Astrocyte of the hippocampus (primary cell): ENCODE measurements at regions not wholly inside any gene's neighbourhood (a gene's known extent, or its start where the extent isn't known, plus 50 kb on each side); places are given as distances from the start of the nearest gene placed in this dataset.
"Not testable (repeated sequence)": the region's sequence is repeated elsewhere in the genome, so short reads cannot be mapped to it uniquely, and the experiment has no call there.

Experiments
- DNase-seq: peaks from one replicate; pipeline ENCODE4 v3.0.0; 2011; ENCODE audit warnings: low read depth, low spot score

GRCh38 chr7:130845581-130846085 lies 111.6 kb upstream of the KLF14 start:
- peak; percentile 67 for DNase-seq

- DNase-seq: no peak
These were observed 115.6 kb upstream of the KLF14 start for GRCh38 chr7:130849604-130850003.

- DNase-seq: no peak
These were observed 116.9 kb upstream of the KLF14 start for GRCh38 chr7:130850956-130851355.

GRCh38 chr7:130852867-130853266 lies 118.9 kb upstream of the KLF14 start:
- no peak for DNase-seq

- DNase-seq: peak; percentile 37
These were observed 119.7 kb upstream of the KLF14 start for GRCh38 chr7:130853503-130854279.

- no peak for DNase-seq
These were observed 120.5 kb upstream of the KLF14 start for GRCh38 chr7:130854481-130854880.

- DNase-seq: no peak
These were observed 122.9 kb upstream of the KLF14 start for GRCh38 chr7:130856866-130857265.

GRCh38 chr7:130860832-130861231 lies 126.8 kb upstream of the KLF14 start:
- DNase-seq: not testable (repeated sequence)

GRCh38 chr7:130865408-130866236 lies 131.6 kb upstream of the KLF14 start:
- peak; percentile 64 for DNase-seq

- DNase-seq: no peak
These were observed 133.0 kb upstream of the KLF14 start for GRCh38 chr7:130867039-130867438.

- no peak for DNase-seq
These were observed 133.7 kb upstream of the KLF14 start for GRCh38 chr7:130867581-130868136.

GRCh38 chr7:130868139-130868538 lies 134.1 kb upstream of the KLF14 start:
- DNase-seq: no peak

- no peak for DNase-seq
These were observed 135.9 kb upstream of the KLF14 start for GRCh38 chr7:130869918-130870317.

- DNase-seq: no peak
These were observed 138.3 kb upstream of the KLF14 start for GRCh38 chr7:130872341-130872740.

GRCh38 chr7:130872756-130873448 lies 138.9 kb upstream of the KLF14 start:
- DNase-seq: no peak

GRCh38 chr7:130874071-130874915 lies 140.3 kb upstream of the KLF14 start:
- DNase-seq: no peak

GRCh38 chr7:130875265-130875741 lies 141.3 kb upstream of the KLF14 start:
- peak; percentile 77 for DNase-seq

GRCh38 chr7:130875901-130876300 lies 141.9 kb upstream of the KLF14 start:
- no peak for DNase-seq

GRCh38 chr7:130877236-130877990 lies 143.4 kb upstream of the KLF14 start:
- DNase-seq: no peak

- no peak for DNase-seq
These were observed 143.9 kb upstream of the KLF14 start for GRCh38 chr7:130877991-130878305.
